HCT116 (cell line): ENCODE measurements at regions not wholly inside any gene's neighbourhood (a gene's known extent, or its start where the extent isn't known, plus 50 kb on each side); places are given as distances from the start of the nearest gene placed in this dataset.

Source experiments
- CEBPB ChIP-seq: IDR thresholded peaks from 2 replicates; pipeline ENCODE4 v1.6.1; 2012; ENCODE audit warnings: low read depth
- SIN3A ChIP-seq: IDR thresholded peaks from 2 replicates; pipeline ENCODE4 v1.6.1; 2012; ENCODE audit warnings: low read depth

DNA sequence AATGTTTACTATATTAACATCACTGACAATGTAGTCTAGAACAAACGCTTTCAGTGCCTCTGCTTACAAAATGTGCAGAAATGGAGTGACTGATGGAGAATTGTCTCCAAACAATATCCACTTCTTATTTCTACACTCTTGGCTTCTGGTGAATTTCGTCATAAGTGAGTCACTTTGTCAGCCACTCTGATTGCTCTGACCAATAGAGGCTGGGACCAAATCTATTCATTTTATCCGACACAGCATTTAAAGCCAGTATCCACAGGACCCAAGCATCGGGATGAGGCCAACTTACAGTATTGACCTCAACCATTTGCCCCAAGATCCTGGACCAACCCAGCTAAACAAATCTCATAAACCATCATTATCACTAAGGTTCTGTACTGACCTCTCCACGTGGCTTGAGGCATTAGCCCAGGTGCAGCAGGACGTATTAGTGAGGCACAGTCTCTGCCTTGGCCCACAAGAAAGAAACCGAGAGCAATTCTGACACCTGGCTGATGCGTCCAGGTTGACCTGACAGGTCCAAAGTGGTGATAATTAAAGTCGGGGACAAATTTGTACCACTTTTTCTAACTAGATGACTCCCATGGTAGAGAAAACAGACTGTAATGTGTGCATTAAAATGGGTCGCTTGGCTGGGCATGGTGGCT lies 53.3 kb upstream of the ERO1B start:
- TF ChIP-seq SIN3A: no peak
- TF ChIP-seq CEBPB: no peak
